GM13977 (cell line): ENCODE measurements at regions not wholly inside any gene's neighbourhood (a gene's known extent, or its start where the extent isn't known, plus 50 kb on each side); places are given as distances from the start of the nearest gene placed in this dataset.

Experiments used
- DNase-seq: peaks from one replicate; pipeline ENCODE4 v3.0.0; 2012; ENCODE audit warnings: low spot score
- CTCF ChIP-seq: IDR thresholded peaks from 2 replicates; pipeline ENCODE4 v1.5.1; 2012; ENCODE audit warnings: mild to moderate bottlenecking, control low read depth; ENCODE audit not compliant: insufficient read depth; ENCODE audit errors: extremely low read depth, missing control alignments
- in situ Hi-C: fragments of 300-500 bp; cut with MboI; formaldehyde crosslinking; loops from one replicate; pipeline ENCODE4 v1.12.0; 2022; ENCODE audit warnings: low sequenced_read_pairs, low pct_unique_long_range_greater_than_20kb, mixed read lengths, inconsistent platforms; ENCODE audit not compliant: unreplicated experiment

DNA sequence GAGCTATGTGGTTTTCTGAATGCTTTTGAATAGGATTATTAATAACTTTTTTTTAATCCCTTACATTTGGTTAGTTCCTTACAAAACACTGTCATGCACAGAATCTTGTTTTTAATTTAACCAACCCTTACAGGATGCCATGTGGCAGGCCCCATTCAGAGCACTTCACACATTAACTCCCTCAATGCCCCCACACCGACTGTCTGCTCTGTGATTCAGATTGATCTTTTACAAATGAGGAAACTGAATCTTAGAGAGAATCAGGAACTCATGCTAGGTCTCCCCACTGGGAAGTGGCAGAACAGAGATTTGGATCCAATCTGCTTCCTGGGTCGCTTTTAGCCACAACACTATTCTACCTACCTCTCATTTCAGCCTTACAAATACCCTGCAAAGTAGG, 195.8 kb upstream of the NPVF start:
- in situ Hi-C loops, result no loop called here
- no peak for TF ChIP-seq CTCF
- DNase-seq, result no peak

GRCh38 chr7:25424855-25425254, 196.6 kb upstream of the NPVF start:
- in situ Hi-C loops, result no loop called here
- no peak for TF ChIP-seq CTCF
- no peak for DNase-seq

GRCh38 chr7:25427721-25428120, 199.4 kb upstream of the NPVF start:
- TF ChIP-seq CTCF, result no peak
- in situ Hi-C loops, result no loop called here
- no peak for DNase-seq

- DNase-seq, result no peak
- in situ Hi-C loops, result no loop called here
- TF ChIP-seq CTCF, result no peak
These were observed 201.4 kb upstream of the NPVF start for GRCh38 chr7:25429731-25430130.

DNA sequence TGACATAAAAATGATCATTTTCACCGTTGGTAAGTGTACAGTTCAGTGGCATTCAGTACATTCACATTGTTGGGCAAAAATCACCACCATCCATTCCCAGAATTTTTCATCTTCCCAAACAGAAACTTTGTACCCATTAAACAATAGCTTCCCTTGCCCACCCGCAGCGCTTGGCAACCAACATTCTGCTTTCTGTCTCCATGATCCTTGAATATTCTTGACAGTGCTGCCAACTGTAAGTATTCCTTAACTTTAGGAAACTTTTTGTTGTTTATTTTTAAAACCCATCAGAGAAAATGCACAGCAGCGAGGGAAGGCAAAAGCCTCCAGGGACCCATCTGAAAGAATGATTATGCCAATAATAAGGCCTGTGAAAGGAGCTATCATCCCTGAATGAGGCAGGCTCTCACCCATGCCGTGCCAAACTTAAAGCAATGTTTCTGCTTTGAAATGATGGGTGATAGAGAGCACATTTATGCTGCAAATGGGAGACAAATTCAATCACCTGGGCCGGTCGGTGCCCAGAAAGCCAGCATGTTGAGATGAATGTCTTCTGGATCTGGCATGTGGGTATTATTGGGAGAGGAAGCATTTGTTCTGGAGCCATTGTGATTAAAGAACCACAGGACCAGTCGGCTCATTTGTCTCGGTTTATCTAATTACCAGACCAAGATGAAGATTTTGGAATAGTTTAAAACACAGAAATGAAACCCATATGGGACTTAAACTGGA, 202.1 kb upstream of the NPVF start:
- no peak for DNase-seq
- in situ Hi-C loops, result no loop called here
- TF ChIP-seq CTCF, result no peak

DNA sequence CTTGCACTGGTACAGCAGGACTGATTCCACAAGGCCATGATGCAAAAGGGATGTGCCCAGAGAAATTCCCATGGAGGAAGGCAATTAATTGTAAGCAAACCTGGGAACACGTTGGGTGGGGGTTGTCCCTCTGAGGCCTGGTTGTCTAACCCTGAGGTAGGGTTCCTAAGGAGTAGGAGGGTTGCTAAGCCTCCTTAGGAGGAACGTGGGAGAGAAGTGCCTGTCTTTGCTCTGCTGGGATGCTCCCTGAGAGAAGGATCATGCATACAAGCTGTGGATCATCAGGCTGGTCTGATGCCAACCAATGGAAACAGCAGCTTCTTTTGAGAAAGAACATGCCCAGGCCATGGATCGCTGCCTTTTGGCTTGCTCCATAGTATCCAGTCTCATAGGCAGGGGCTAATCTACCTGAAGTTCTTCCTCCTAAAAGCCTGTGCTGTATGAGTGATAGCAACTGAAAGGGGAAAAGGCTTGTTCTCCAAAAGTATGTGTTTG, 203.7 kb upstream of the NPVF start:
- in situ Hi-C loops, result no loop called here
- no peak for DNase-seq
- no peak for TF ChIP-seq CTCF
